Cardiac muscle cell (in vitro differentiated cells and primary cell): ENCODE measurements at regions not wholly inside any gene's neighbourhood (a gene's known extent, or its start where the extent isn't known, plus 50 kb on each side); places are given as distances from the start of the nearest gene placed in this dataset.

ENCODE experiments used
- DNase-seq, 2 donors: peaks; one replicate each; pipeline versions ENCODE4 v3.0.0 to v3.0.0-alpha.2; 2010 to 2017; ENCODE audit warnings: low read depth in 1 of 2, low spot score in 1 of 2
- H3K27ac ChIP-seq: fragments of 200-600 bp; sonication (generic); 2 replicates; pipeline ENCODE4 v1.5.1; 2016
- H3K27me3 ChIP-seq: fragments of 200-600 bp; sonication (generic); 2 replicates; pipeline ENCODE4 v1.6.0; 2016; ENCODE audit warnings: control low read depth
- H3K36me3 ChIP-seq: fragments of 200-600 bp; sonication (generic); 2 replicates; pipeline ENCODE4 v1.5.1; 2016; ENCODE audit warnings: control low read depth
- H3K4me1 ChIP-seq: fragments of 200-600 bp; sonication (generic); 2 replicates; pipeline ENCODE4 v1.8.1; 2017; ENCODE audit warnings: low read depth, mild to moderate bottlenecking, mixed run types
- H3K4me3 ChIP-seq: fragments of 200-600 bp; sonication (generic); 2 replicates; pipeline ENCODE4 v1.5.1; 2016; ENCODE audit warnings: mild to moderate bottlenecking
- H3K9me3 ChIP-seq: fragments of 200-600 bp; sonication (generic); 2 replicates; pipeline ENCODE4 v1.5.1; 2017; ENCODE audit warnings: low read depth, mild to moderate bottlenecking, control low read depth
- CTCF ChIP-seq: IDR thresholded peaks from 2 replicates; pipeline ENCODE4 v1.5.1; 2012; ENCODE audit warnings: low read depth, mild to moderate bottlenecking, low read length

DNA sequence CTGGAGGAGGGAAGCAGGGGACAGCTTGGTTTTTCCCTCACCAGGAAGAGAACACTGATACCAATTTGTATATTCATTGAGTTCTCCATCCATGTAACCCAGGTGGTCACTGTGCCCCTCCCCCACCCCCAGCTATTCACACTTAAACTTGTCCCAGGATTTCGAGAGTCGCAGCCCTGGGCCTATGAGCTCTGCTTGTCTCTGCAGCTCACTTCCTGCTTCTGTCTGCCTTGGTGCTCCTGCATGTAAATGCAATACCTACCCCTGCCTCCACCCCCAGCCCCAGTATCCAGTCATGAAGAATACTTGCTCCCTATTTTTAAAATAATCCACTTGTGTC is 452.2 kb downstream of the BCL11B start:
- Histone ChIP-seq H3K36me3 (no peaks in the 10 kb centered on the region), H3K27ac (no peak overlapping the region), H3K9me3 (no peaks in the 10 kb centered on the region), H3K4me3 (no peak overlapping the region), H3K27me3 (no peaks in the 10 kb centered on the region), H3K4me1 (no peaks in the 10 kb centered on the region)
- TF ChIP-seq CTCF: no peak
- DNase-seq: no peak

DNA sequence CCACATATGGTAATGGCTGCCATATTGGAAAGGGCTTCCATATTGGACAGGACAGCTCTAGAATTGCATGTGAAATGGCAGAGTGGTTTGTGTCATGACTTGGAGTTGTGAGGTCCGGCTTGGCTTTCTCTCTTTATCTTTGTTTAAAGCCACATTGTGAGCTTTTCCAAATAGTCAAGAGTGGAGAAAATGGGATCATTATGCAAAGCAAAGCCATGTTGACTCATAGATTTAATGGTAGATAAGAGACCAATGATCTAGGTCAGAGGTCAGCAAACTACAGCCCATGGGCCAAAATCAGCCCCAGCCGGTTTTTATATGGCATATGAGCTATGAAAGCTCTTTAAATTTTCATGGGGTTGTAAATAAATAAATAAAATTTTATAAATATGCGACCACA is 449.1 kb downstream of the BCL11B start:
- H3K4me3 ChIP-seq: no peak overlapping the region
- no peak for TF ChIP-seq CTCF
- no peaks in the 10 kb centered on the region for H3K27me3 ChIP-seq
- DNase-seq: no peak
- H3K9me3 ChIP-seq: no peaks in the 10 kb centered on the region
- no peaks in the 10 kb centered on the region for H3K4me1 ChIP-seq
- H3K27ac ChIP-seq: no peak overlapping the region
- H3K36me3 ChIP-seq: no peaks in the 10 kb centered on the region

- Histone ChIP-seq H3K27me3 (no peaks in the 10 kb centered on the region), H3K27ac (no peak overlapping the region), H3K4me1 (no peaks in the 10 kb centered on the region), H3K9me3 (no peaks in the 10 kb centered on the region), H3K4me3 (no peak overlapping the region), H3K36me3 (no peaks in the 10 kb centered on the region)
- DNase-seq: no peak
- no peak for TF ChIP-seq CTCF
These were observed 445.4 kb downstream of the BCL11B start for GRCh38 chr14:98826618-98827017.

DNA sequence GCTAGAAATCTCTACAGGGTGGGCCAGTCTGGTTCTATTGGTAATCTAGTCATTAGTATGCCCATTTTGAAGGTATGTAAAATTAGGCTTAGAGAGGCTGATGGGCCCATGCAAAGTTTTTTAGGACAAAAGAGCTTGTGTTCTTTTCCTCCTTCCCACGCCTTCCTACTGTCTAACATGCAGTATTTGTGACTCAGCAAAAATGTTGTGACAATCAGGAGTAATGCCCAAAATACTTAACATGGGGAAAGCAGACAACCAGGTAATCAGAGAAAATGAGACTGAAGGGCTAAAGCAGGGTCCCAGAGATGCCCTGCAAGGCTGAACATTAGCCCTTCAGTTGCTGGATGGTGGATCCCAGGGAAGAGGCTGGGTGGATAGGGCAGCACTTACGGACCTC is 437.9 kb downstream of the BCL11B start:
- Histone ChIP-seq H3K36me3 (no peaks in the 10 kb centered on the region), H3K4me3 (no peak overlapping the region), H3K27me3 (no peaks in the 10 kb centered on the region), H3K4me1 (no peaks in the 10 kb centered on the region), H3K9me3 (no peaks in the 10 kb centered on the region), H3K27ac (no peak overlapping the region)
- DNase-seq: no peak
- no peak for TF ChIP-seq CTCF

DNA sequence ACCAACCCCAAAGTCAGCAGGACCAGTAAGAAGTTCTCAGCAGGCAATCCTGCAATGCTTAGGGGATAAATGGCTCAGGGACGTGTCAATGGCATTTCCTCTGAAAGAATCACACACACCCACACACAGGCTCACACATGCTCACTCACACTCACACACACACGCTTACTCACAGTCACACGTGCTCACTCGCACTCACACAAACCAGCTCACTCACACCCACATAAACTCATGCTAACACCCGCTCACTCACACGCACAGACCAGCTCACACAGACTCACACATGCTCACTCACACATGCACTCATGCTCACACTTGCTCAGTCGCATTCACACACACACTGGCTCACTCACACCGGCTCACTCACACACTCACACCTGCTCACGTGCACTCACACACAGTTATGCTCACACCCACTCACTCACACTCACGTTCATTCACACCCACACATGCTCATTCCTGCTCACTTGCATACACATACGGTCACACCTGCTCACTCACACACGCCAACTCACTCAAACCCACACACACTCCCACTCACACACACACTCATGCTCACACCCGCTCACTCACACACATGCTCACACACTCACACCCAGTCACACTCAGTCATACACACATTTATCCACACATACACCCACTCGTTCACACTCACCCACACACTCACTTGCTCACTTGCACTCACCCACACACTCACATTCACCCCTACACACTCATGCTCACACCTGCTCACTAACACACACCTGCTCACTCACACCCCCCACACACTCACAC is 436.8 kb downstream of the BCL11B start:
- no peak overlapping the region for H3K4me3 ChIP-seq
- H3K4me1 ChIP-seq: no peaks in the 10 kb centered on the region
- DNase-seq: no peak
- no peaks in the 10 kb centered on the region for H3K27me3 ChIP-seq
- no peak for TF ChIP-seq CTCF
- no peak overlapping the region for H3K27ac ChIP-seq
- no peaks in the 10 kb centered on the region for H3K36me3 ChIP-seq
- H3K9me3 ChIP-seq: no peaks in the 10 kb centered on the region

GRCh38 chr14:98835825-98836100 is 436.2 kb downstream of the BCL11B start:
- H3K4me3 ChIP-seq: no peak overlapping the region
- H3K27me3 ChIP-seq: no peaks in the 10 kb centered on the region
- no peaks in the 10 kb centered on the region for H3K36me3 ChIP-seq
- DNase-seq: no peak
- no peak for TF ChIP-seq CTCF
- H3K4me1 ChIP-seq: no peaks in the 10 kb centered on the region
- H3K27ac ChIP-seq: no peak overlapping the region
- H3K9me3 ChIP-seq: no peaks in the 10 kb centered on the region
